Stimulated activated CD4-positive, alpha-beta T cell treated with anti-CD3 and anti-CD28 coated beads, Interleukin-4, amount 100 ng/mL, for 1 hour (primary cell): ENCODE measurements at regions not wholly inside any gene's neighbourhood (a gene's known extent, or its start where the extent isn't known, plus 50 kb on each side); places are given as distances from the start of the nearest gene placed in this dataset.

Experiments used
- DNase-seq: peaks from one replicate; pipeline ENCODE4 v3.0.0-alpha.2; 2020

DNA sequence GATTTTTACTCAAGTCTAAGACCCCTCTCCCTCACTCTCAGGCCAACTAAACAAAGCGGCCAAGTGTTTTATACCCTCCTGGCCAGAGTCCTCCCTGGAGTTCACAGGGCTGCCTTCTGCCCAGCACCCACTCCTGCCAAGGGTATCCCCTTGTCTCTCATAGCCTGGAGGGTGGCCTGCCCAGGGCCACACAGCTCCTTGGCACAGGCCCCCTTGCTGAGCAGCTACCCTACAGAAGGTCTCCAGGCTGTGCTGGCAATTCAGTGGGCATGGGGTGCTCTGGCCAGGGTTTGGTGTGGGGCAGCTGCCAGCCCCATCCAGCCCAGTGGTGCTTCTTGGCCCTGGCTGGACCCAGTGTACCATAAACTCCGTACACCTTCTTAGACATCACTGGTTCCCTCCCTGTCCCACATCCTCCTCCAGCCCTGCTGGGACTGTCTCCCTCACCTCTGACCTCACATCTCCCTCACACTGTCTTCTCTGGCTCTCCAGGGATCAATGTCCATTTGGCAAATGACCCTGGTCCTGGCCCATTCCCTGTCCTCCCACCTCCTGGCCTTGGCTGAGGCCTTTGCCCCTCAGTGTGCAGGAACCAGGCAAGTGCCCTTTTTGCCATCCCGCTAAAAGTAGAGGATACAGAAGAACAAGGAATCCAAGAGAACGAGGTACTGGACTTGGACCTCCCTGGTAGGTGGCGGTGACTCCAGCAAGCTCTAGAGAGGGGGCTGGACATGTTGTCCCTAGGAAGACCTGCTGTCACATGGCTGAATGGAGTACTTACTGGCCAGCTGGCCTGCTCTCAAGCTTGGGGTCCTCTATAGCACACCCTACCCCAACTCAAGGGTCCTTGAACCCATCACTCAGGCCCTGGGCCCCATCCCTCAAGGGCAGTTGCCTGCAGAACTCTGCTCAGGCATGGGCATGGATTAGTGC is 50.0 kb upstream of the TRPM1 start:
- DNase-seq: no peak

DNA sequence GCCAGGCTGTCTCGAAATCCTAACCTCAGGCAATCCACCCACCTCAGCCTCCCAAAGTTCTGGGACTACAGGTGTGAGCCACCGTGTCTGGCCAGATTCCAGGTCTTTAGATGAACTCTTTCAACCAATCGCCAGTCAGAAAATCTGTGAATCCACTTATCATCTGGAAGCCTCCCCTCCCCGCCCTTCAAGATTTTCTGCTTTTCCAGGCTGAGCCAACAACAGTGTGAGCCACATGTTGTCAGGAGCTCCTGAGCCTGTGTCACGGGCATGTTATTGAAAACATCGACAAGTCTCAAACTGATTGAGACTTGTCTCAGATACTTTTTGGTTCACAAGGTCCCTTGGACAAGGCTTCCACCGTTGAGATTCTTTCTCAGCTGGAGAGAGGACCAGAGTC is 52.0 kb upstream of the TRPM1 start:
- no peak for DNase-seq

DNA sequence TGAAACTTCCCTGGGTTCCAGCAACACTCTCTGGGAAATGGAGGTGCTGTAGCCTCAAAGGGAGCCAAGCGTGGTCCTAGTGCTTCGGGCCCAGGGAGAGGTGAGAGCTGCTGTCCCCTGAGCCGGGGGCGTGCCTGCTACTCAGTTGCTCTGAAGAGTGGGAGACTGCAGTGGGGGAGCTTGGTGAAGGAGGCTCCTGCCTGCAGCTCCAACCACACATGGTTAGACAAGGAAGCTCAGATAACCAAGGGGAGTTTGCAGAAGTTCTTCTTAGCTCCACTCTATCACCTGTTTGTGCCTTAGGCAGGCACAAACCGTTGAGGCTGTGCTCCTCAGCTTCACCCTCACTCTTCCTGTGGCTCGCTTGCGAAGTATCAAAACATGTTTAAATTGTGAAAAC is 53.6 kb upstream of the TRPM1 start:
- no peak for DNase-seq

DNA sequence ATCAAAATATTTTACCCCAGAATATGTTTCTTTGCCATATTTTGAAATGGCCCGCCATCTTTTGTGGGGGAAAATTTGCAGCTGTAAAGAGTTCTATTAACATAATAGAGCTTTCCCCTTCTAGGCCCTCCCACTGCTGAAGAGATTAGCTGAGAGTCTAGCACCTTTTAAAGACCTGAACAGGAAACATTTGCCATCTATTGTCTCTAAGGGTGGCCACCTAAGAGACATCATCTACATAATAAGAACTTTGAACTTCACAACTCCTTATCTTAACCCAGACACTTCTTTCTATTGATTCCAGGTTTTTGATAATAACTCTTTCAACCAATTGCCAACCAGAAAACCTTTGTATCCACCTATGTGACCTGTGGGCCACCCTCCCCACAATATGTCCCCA is 54.7 kb upstream of the TRPM1 start:
- no peak for DNase-seq

DNA sequence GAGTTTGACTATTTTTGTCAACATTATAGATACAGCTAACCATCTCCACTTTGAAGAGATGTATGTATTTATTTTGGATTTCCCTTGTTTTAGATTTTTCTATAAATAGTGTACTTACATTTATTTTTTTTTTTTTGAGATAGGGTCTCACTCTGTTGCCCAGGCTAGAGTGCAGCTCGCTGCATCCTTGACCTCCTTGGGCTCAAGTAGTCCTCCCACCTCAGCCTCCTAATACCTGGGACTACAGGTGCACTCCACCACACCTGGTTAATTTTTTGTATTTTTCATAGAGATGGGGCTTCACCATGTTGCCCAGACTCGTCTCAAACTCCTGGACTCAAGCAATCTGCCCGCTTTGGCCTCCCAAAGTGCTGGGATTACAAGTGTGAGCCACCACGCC is 55.3 kb upstream of the TRPM1 start:
- no peak for DNase-seq

DNA sequence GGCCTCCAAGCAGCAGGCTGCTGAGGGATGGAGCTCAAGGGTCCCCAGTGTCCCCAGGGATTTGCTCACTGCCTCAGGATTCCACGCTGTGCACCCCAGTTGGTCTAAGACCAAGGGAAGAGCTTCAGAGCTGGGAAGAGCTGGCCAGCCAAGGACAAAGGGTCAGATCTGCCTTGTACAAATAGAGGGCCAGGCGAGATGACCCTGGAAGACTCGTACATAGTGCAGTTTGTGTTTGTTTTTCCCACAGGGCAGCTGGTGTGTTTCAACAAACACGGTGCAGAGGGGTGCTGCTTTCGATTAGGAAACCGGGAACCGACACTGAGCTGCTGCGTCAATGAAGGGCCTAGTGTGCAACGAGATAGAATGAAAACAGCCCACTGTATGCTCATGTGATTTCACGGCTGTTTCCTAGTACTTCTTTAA is 56.1 kb upstream of the TRPM1 start:
- no peak for DNase-seq

DNA sequence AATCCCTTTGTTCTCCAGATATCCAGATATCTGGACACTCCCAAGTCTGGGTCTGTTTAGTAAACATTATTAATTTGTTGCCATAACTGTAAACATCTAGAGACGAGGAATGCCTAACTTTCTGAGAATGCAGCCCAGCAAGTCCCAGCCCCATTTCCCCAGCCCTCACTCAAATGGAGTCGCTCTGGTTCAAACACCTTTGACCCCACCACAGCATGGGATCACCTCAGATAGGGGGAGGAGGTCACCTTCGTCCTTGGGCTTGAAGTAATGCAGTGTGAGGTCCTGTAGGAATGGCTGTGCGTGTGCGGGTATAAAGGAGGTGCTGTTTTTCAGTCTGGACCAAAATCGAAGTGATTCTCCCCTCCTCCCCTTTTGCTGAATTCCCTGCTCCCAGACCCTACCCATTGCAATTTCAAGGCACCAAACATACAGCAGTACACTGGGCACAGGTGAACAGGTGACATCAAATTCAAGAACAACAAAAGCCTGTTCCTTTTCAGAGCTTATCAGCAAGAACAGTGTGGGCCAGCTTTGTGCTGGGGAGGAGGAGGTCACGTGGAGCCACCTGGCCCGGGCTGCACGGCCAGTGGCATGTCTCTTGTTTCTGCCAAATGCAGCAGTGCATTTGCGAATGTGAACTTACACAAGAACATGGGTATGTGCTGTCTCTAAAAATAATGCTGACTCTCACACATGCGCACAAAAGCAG is 57.5 kb upstream of the TRPM1 start:
- DNase-seq: no peak

DNA sequence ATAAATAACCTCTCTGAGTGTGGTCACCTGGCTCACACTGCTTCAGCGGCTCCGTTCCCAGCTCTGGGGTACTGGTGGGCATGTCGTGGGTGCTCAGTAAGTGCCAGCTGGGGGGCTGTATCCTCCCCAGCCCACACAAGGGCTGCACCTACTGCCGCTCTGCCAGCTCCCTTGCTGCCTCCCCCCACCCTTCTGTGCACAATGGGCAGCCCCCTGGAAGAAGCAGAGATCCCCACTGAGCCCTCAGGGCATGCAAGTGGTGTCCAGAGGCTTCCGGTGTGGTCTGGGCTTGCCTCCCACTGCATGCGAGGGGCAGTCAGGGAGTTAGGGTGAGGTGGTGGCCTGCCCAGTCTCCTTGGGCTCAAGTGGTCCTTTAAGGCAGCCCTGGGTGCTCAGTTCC is 58.3 kb upstream of the TRPM1 start:
- DNase-seq: no peak

DNA sequence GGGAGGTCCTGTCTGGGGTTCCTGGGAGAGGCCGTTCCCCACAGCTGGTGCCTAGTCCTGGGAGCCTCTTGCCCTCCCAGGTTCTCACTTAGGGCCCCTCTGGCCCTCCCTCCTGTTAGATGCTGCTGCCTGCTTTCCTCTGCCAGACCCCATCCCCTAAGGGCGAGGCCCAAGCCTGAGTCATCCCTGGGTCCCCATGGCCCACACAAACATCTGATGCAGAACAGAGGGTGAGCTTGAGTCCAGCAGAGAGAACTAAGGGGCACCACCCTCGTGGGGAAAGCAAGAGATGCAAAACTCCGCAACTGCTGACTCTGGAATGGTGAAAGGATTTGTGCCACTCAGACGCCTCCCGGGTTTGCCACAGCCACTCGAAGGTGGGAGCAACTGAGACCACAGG is 58.8 kb upstream of the TRPM1 start:
- no peak for DNase-seq

DNA sequence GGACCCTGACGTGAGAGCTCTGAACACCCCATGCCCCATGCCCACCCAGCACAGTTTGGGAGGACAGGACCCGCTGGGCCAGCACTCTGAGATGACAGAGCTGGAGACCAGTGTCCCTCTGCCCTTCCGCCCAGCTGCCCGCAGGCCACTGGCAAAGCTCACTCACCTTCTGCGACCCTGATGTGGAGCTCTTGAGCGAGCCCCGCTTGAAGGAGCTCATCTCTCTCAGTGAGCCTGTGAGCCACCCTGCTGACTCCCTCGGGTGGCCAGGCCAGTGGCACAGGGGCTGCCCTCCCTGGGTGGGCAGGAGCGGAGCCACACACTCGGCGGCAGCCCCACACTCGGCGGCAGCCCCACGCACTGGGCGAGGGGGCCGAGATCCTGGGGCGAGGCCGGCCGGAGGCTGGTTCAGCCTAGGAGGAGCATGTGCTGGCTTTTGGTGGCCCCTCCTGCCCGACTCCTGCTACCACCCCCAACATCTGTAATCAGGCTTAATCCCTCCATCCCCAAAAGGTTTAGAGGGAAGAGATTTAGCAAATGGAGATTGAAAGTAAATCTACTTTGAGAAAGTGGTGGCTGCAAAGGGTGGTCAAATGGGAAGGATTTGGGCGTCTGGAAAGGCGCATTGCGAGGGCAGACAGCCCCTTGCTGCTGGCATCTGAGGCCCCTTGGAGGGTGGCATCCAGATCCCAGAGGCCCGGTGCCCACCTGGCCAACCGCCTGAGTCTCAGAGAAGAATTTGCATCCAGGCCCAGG is 59.4 kb upstream of the TRPM1 start:
- no peak for DNase-seq

DNA sequence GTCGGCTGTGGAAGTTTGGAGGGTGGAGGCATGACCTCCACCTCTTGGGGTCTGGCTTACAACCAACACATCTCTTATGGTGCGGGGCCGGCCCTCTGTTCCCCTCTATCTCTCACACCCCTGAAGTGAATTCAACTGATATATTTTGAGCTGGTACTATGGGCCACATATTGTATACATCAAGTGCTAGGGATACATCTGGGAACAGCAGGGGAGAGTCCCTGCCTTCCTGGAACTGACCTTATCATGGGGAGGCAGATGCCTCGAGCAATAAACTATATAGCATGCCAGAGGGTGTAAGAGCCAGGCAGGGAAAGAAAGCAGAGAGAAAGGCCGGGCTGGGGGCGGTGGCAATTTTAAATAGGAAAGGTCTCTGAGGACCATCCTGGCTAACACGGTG is 60.4 kb upstream of the TRPM1 start:
- DNase-seq: no peak

DNA sequence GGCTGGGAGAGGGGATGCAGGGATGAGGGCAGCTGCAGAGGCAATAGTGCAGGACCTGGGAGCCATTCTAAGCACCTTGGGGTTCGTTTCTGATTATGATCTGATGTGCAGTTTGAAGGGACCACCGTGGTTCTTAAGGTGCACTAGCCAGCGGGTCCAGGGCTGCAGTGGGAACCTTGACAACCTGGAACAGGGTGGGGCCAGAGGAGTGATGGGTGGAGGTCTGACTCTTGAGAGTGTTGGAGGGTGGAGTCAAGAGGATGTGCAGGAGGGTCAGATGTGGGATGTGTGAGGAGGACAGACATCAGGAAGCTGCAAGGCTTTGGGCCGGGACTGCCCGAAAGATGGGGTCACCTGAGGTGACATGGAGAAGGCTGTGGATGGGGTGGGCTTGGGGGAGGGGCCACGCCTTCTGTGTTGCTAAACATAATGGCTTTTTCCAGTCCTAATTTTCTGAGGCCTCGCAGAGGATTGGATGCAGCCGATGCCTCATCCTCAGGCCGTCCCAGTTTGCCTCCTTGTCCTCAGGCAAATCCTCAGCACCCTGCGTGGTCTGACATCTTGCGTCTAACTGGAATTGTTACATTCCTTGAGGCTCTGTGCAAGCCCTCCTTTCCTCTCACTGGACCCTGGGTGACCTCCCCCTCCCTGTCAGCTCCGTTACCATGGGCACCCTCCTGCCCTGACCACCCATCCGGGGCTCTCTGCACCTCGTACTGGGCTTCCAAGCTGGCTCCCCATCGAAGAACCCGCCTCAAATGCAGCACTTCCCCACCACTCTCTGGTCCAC is 61.4 kb upstream of the TRPM1 start:
- DNase-seq: no peak

DNA sequence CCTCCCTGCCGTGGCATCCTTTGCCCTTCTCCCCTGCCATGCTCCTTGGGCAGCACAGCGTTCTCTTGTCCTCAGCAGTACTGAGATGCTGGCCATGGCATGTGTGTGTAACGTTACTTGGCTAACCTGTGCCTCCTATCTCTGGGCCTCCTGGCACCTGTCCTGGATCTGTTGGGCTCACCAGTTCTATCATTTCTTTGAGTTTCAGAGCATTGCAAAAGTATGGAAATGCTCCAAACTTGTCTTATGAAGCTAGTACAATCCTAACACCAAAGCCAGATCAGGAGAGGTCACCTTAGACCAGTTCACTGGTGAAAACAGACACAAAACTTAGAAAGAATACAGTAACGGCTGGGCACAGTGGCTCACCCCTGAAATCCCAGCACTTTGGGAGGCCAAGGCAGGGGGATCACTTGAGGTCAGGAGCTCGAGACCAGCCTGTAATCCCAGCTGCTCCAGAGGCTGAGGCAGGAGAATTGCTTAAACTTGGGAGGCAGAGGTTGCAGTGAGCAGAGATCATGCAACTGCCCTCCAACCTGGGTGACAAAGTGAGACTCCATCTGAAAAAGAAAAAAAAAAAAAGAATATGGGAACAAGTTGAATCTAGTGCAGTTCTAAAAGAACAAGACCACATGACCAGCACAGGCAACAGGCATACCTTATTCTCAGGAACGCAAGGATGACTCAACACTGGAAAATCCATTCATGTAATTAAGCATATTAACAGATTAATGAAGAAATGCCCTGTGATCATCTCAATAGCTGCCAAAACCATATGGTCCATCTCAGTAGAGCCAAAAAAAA is 62.4 kb upstream of the TRPM1 start:
- no peak for DNase-seq

DNA sequence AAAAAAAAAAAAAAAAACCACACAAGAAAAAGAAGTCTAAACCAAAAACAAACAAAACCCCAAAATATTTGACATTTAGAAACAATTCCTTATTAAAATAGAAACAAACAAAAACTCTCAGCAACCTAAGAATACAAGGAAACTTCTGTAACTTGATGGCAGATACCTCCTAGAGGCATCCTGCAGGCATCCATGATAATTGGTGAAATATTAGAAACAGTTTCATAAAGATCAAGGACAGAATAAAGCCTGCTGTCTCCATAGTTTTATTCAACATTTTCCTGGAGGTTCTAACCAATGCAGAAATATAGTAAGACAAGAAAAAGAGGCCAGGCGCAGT is 63.0 kb upstream of the TRPM1 start:
- no peak for DNase-seq

DNA sequence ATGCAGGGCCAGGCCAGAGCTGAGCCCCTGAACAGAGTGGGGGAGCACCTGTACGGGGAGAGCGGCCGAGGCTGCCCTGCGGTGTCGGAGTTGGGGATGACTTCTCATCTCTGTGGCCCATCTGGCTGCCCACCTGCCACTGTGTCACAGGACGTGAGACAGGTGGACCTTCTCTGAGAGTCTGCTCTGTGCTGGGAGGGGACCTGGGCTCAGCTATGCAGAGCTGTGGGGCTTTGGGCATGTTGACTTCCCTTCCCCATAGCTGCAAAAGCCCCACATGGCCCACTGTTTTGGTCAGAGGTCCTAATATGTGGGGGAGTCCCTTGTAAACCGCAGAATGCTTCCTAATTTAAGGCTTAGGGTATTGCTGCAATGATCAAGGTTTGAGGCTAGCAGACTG is 68.0 kb upstream of the TRPM1 start:
- DNase-seq: no peak

DNA sequence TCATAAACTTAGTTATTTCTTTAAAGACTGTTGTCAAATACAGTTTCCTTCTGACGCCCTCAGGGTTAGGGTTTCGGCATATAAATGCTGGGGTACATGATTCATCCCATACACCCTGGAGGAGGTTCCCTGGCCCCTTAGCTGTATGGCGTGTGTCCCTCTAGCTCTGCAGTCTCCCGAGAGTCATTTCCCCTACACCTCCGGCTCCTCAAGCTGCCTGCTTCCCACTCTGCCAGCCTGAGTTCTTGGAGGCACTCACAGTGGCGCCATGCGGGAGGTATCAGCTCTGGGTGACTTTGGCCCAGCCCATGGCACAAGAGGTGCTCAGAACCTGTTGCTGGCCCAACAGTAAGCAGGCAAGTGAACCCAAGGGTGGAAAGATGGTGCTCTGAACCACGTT is 70.2 kb upstream of the TRPM1 start:
- DNase-seq: no peak

DNA sequence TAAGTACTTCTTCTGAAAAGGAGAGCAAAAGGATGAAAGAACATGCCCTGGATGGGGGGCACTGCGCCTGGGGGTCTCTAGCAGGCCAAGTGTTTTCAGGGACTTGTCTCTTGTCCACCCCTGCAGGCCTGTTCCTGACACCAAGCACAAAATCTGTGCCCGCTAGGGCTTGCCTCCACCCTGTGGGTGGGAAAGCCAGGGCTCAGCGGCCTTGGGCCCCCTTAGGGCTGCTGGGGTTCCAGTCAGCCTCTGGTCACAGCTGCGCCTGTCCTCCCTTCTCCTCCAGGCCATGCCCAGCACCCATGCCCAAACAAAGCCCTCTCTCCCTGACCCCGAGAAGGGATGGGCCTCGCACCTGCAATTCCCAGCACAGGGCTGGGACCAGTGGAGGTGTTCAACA is 71.1 kb upstream of the TRPM1 start:
- DNase-seq: no peak

DNA sequence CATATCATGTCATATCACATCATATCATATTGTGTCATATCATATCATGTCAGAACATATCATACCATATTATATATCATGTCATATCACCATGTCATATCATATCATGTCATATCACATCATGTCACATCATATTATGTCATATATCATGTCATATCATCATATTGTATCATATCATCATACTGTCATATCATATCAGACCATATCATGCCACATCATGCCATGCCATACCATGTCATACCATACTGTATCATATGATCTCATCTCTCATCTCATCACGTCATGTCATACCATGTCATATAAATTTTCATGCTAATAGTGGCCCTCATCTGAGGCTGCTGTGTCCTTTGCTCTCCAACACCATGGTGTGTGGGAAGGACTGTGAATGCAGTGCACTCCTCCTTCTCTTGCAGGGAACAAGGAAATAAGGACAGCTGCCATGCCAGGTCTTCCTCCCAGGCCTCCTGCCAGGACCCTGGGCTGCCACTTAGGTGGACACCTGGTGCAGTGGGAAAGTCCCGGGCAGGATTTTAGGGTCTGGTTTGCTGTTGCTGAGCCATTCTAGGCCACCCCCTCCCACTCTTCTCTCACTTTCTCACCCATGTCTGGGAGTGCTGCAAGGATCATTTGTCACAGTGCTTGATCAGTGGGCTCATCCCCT is 72.4 kb upstream of the TRPM1 start:
- DNase-seq: no peak

DNA sequence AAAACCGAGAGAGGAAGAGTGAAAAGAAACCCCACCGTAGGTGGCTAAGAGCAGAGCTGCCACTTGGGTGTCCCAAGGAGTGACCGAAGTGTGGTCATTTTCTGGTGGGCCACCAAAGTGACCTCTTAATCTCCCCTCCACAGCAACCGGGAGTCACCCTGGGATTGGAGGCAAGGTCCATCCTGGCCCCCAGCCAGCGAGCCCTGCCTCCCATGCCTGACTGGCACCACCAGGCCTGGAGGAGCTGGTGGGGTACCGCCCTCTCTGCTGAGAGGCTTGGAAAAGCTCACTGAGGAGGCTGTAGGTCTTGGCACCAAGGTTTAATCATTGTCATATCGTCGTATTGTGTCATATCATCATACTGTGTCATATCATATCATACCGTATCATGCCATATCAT is 74.0 kb upstream of the TRPM1 start:
- no peak for DNase-seq

DNA sequence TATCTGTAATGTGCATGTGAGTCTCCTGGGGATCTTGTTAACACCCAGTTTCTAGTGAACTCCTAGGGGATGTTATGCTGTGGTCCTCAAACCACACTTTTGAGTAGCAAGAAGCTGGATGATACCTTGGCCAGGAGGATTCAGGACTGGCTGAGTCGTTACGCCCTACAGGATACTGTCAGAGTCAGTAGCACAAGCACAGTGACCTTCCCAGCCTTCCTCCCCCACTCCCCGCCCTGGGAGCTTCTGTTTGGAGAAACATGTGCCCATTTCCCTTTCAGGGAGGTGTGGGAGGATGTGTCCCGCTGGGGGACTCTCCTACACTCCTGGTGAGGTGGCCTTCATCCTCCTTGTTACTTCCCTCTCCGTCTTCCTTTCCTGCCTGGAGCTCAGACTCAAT is 76.4 kb upstream of the TRPM1 start:
- DNase-seq: no peak

DNA sequence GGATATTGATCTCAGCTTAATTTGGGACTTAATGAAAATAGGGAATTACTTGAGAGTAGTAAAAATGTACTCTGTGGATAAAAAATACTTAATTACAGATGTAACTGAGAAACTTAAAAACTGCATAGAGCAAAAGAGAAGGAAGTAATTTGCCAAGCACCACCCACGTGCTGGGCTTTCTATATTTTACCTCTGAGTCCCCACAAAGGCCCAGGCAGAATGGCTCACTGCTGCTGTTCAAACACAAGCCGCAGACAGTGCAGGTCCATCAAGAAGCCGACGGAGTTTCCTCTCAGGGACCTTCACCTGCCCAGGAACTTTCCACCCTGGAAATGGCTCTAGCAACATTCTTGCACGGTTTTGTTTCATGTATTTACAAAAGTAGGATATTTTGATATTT is 77.2 kb upstream of the TRPM1 start:
- no peak for DNase-seq

DNA sequence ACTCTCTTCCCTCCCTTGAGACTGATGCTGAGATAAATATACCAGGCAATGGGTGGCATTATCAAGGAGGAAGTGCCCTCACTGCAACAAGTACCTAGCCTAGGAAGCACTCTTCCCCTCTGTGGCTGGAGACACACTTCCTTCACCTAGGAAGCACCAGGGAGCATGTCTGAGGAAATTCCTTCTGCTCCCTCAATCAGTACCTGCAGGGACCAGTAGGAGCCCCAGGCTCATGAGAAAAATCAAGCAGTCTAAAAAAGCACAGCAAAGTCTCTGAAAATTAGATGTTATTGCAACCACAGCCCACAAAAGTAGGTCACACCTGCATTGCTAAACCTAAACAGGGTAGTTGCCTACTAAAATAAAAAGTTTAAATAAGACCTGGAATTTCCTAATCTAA is 78.2 kb upstream of the TRPM1 start:
- no peak for DNase-seq
